HEK293T (cell line): ENCODE measurements at regions not wholly inside any gene's neighbourhood (a gene's known extent, or its start where the extent isn't known, plus 50 kb on each side); places are given as distances from the start of the nearest gene placed in this dataset.

Experiments
- BHLHE40 ChIP-seq: fragments of 450-650 bp; IDR thresholded peaks from 2 replicates; pipeline ENCODE4 v1.6.1; 2016; ENCODE audit warnings: mild to moderate bottlenecking, moderate library complexity, borderline replicate concordance
- CTBP1 ChIP-seq: fragments of 450-650 bp; IDR thresholded peaks from 2 replicates; pipeline ENCODE4 v1.6.1; 2016; ENCODE audit warnings: borderline replicate concordance
- ELF4 ChIP-seq: fragments of 450-650 bp; IDR thresholded peaks from 2 replicates; pipeline ENCODE4 v1.6.1; 2017; ENCODE audit warnings: antibody characterized with exemption
- FOXA1 ChIP-seq: fragments of 450-650 bp; IDR thresholded peaks from 2 replicates; pipeline ENCODE4 v1.6.1; 2016; ENCODE audit warnings: mild to moderate bottlenecking
- FOXK2 ChIP-seq: fragments of 450-650 bp; IDR thresholded peaks from 2 replicates; pipeline ENCODE4 v1.6.1; 2016; ENCODE audit warnings: mild to moderate bottlenecking
- FOXM1 ChIP-seq: fragments of 450-650 bp; IDR thresholded peaks from 2 replicates; pipeline ENCODE4 v1.6.1; 2017; ENCODE audit warnings: mild to moderate bottlenecking, borderline replicate concordance
- HDGF ChIP-seq: fragments of 450-650 bp; IDR thresholded peaks from 2 replicates; pipeline ENCODE4 v1.6.1; 2017; ENCODE audit warnings: antibody characterized with exemption, borderline replicate concordance
- L3MBTL2 ChIP-seq: fragments of 450-650 bp; conservative IDR thresholded peaks from 2 replicates; pipeline ENCODE4 v1.6.1; 2016; ENCODE audit warnings: mild to moderate bottlenecking
- NFRKB ChIP-seq: fragments of 450-650 bp; IDR thresholded peaks from 2 replicates; pipeline ENCODE4 v1.6.1; 2016; ENCODE audit warnings: mild to moderate bottlenecking, moderate library complexity
- SP1 ChIP-seq: fragments of 450-650 bp; IDR thresholded peaks from 2 replicates; pipeline ENCODE4 v1.6.1; 2017
- SUZ12 ChIP-seq: fragments of 450-650 bp; IDR thresholded peaks from 2 replicates; pipeline ENCODE4 v1.6.1; 2016; ENCODE audit warnings: mild to moderate bottlenecking
- TARDBP ChIP-seq: fragments of 450-650 bp; IDR thresholded peaks from 2 replicates; pipeline ENCODE4 v1.6.1; 2016
- ZNF384 ChIP-seq: fragments of 450-650 bp; IDR thresholded peaks from 2 replicates; pipeline ENCODE4 v1.6.1; 2016

DNA sequence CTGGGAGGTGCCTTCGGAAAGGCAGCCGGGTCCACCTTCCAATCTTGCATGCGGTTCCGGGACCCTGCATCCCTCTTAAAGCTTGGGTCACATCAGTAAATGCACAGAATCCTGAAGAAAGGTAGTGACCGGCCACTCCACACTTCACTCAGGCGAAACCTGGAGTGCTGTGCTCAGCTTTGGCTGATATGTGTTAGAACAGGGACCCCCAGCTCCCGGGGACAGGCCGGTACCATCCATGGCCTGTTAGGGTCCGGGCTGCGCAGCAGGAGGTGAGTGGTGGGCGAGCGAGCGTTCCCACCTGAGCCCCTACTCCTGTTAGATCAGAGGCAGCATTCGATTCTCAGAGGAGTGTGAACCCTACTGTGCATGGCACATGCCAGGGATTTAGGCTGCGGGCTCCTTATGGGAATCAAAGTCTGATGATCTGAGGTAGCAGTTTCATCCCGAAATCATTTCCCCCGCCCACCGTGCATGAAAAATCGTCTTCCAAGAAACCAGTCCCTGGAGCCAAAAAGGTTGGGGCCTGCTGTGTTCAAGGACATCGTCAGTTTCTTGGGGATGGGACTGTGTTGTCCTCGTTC, 143.0 kb downstream of the ERMARD start:
- TF ChIP-seq FOXA1 = no peak
- TF ChIP-seq TARDBP = no peak
- no peak for TF ChIP-seq FOXK2
- no peak for TF ChIP-seq SUZ12
- no peak for TF ChIP-seq ELF4
- TF ChIP-seq NFRKB = no peak
- TF ChIP-seq BHLHE40 = no peak
- no peak for TF ChIP-seq FOXM1
- no peak for TF ChIP-seq HDGF
- TF ChIP-seq CTBP1 = no peak
- no peak for TF ChIP-seq SP1
- TF ChIP-seq ZNF384 = no peak
- no peak for TF ChIP-seq L3MBTL2
